ENCODE measurements at regions not wholly inside any gene's neighbourhood (a gene's known extent, or its start where the extent isn't known, plus 50 kb on each side); places are given as distances from the start of the nearest gene placed in this dataset.

DNA sequence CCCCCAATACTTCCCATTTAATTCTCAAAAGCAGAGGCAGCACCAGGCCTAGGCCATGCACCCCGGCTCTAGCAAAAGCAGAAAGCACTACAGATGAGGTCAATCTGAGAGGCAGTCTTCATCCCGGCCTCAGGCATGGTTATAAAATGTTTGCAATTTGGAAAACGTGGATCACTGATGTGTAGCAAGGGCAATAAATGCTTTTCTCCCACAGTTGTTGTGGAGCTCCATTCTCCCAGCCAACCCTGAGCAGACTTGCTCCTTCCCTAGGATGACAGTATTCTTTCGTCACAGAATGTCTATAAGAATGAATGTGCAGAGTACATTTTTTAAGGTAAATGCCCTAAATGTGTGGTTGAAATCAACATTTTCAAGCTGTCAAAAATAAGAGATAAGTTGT, 157.3 kb upstream of the DAPK1 start:
- no peaks in the 10 kb centered on the region for H3K27me3 ChIP-seq
- no peak overlapping the region for H3K27ac ChIP-seq (replicated peaks in 1 of 4)
- no peak overlapping the region for H3K4me3 ChIP-seq
- H3K9me3 ChIP-seq, result no peaks in the 10 kb centered on the region
- intact Hi-C loops (cut with DNase I), result no loop called here
- H3K36me3 ChIP-seq, result no peaks in the 10 kb centered on the region
- 88% methylated on average over 4 of the region's 4 CpGs for WGBS
- DNase-seq (ENCODE audit: extremely low spot score), result peak; percentile 83
- H3K4me1 ChIP-seq, result peaks cover 14 to 34% (median 22%) of the 10 kb centered on the region in 4 donors
- TF ChIP-seq EP300 (IDR thresholded peaks at IDR 0.05) (no peak), POLR2A (IDR thresholded peaks at IDR 0.05; ENCODE audit: low read depth) (no peak), POLR2AphosphoS5 (IDR thresholded peaks at IDR 0.05) (no peak)
- TF ChIP-seq, protein P1, sequence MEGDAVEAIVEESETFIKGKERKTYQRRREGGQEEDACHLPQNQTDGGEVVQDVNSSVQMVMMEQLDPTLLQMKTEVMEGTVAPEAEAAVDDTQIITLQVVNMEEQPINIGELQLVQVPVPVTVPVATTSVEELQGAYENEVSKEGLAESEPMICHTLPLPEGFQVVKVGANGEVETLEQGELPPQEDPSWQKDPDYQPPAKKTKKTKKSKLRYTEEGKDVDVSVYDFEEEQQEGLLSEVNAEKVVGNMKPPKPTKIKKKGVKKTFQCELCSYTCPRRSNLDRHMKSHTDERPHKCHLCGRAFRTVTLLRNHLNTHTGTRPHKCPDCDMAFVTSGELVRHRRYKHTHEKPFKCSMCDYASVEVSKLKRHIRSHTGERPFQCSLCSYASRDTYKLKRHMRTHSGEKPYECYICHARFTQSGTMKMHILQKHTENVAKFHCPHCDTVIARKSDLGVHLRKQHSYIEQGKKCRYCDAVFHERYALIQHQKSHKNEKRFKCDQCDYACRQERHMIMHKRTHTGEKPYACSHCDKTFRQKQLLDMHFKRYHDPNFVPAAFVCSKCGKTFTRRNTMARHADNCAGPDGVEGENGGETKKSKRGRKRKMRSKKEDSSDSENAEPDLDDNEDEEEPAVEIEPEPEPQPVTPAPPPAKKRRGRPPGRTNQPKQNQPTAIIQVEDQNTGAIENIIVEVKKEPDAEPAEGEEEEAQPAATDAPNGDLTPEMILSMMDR (IDR thresholded peaks at IDR 0.05), result no peak

DNA sequence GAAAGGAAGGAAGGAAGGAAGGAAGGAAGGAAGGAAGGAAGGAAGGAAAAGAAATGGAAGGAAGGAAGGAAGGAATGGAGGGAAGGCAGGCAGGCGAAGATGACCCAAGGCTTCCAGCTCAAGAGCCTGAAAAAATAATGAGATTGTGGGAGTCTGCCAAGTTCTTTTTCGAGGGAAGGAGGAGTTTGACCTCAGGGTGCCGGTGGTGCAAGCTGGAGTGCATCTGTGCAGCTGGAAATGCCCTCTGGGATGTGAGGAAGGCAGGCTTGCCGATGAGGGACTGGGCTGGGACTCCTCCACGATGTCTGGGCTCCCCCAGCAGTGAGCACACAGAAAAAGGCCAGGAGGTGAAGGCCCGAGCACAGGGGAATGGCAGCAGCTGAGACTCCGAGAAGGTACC, 154.9 kb upstream of the DAPK1 start:
- no peaks in the 10 kb centered on the region for H3K9me3 ChIP-seq
- no peak overlapping the region for H3K4me3 ChIP-seq
- H3K36me3 ChIP-seq, result no peaks in the 10 kb centered on the region
- H3K27ac ChIP-seq (replicated peaks in 1 of 4), result peak overlapping the region in 1 of 4 donors; percentile 13
- intact Hi-C loops (cut with DNase I), result no loop called here
- TF ChIP-seq POLR2A (IDR thresholded peaks at IDR 0.05; ENCODE audit: low read depth) (no peak), EP300 (IDR thresholded peaks at IDR 0.05) (no peak), POLR2AphosphoS5 (IDR thresholded peaks at IDR 0.05) (no peak)
- TF ChIP-seq, protein P1 (IDR thresholded peaks at IDR 0.05), result no peak
- WGBS, result 46% methylated on average over 7 of the region's 7 CpGs
- peak; percentile 91 for DNase-seq (ENCODE audit: extremely low spot score)
- H3K4me1 ChIP-seq, result peaks cover 5 to 26% (median 12%) of the 10 kb centered on the region in 4 donors
- no peaks in the 10 kb centered on the region for H3K27me3 ChIP-seq

DNA sequence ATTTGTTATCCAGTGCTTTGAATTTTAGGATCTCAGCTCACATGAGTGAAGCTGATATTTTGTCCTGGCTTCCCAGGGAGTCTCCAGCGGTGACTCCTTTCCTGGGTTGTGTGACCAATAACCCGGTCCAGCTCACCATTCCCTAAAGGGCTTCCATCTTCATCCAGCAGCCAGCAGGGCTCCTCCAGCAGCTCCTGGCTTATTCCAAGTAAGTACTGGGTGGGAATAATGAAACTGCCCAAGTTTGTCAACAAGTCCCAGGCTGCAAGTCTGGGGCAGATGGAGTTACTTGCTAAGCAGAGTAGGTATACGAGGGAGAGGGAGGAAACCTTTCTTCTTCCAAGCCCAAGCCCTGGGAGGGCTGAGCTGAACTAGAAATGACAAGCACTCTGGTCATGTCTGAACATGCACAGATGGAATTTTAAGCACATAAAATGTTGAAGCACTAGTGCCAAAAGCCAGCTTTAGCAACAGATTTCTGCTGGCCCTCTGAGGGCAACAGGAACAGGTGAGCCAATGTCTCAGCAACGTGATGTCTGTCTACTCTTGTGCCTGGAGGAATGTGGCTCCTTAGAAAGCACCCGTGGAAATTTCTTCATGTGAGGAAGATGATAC, 153.7 kb upstream of the DAPK1 start:
- Histone ChIP-seq H3K27me3 (no peaks in the 10 kb centered on the region), H3K9me3 (no peaks in the 10 kb centered on the region), H3K4me3 (no peak overlapping the region), H3K27ac (replicated peaks in 1 of 4) (no peak overlapping the region), H3K36me3 (no peaks in the 10 kb centered on the region), H3K4me1 (peaks cover 3 to 17% (median 6%) of the 10 kb centered on the region in 4 donors)
- 81% methylated on average over 5 of the region's 5 CpGs for WGBS
- intact Hi-C loops (cut with DNase I), result no loop called here
- DNase-seq (ENCODE audit: extremely low spot score), result peak; percentile 62
- no peak for TF ChIP-seq POLR2AphosphoS5 (IDR thresholded peaks at IDR 0.05)
- TF ChIP-seq, protein P1 (IDR thresholded peaks at IDR 0.05), result no peak
- TF ChIP-seq EP300 (IDR thresholded peaks at IDR 0.05), result no peak
- TF ChIP-seq POLR2A (IDR thresholded peaks at IDR 0.05; ENCODE audit: low read depth), result no peak

DNA sequence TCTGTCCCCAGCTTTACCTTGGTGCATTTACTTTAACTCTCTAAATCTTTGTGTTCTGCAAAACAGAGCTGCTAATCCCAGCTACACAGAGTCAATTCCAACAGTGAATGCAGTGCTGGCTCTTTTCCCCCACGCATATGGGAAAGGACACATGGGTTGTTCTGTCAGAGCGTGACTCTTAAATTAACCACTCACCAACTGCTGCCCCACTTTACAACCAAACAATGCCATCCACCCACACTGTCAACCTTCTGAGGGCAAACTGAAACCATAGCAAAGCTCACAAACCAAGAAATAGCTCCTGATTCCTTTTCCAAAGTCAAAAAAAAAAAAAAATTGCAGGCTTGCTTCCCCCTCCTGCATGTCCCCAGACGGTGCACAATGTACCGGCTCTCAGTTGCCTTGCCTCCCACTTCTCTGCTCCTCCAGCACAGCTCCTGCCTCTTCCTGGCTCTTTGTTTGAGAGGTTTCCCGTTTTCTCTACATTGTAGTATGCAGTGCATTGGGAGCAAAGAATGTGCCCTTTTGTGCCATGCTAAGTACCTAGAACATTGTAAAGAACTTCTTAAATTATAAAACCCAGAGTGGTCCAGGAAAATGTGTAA, 151.5 kb upstream of the DAPK1 start:
- H3K36me3 ChIP-seq, result no peaks in the 10 kb centered on the region
- intact Hi-C loops (cut with DNase I), result no loop called here
- peak; percentile 68 for DNase-seq (ENCODE audit: extremely low spot score)
- H3K27me3 ChIP-seq, result no peaks in the 10 kb centered on the region
- WGBS, result 60% methylated on average over 5 of the region's 5 CpGs
- no peaks in the 10 kb centered on the region for H3K9me3 ChIP-seq
- TF ChIP-seq EP300 (IDR thresholded peaks at IDR 0.05) (no peak), POLR2AphosphoS5 (IDR thresholded peaks at IDR 0.05) (no peak), POLR2A (IDR thresholded peaks at IDR 0.05; ENCODE audit: low read depth) (no peak)
- TF ChIP-seq, protein P1 (IDR thresholded peaks at IDR 0.05), result no peak
- no peak overlapping the region for H3K27ac ChIP-seq (replicated peaks in 1 of 4)
- H3K4me3 ChIP-seq, result no peak overlapping the region
- peaks cover 3 to 17% (median 6%) of the 10 kb centered on the region in 4 donors for H3K4me1 ChIP-seq

Measured in esophagus muscularis mucosa (tissue), 4 donors.